AG08396 (cell line): ENCODE measurements at regions not wholly inside any gene's neighbourhood (a gene's known extent, or its start where the extent isn't known, plus 50 kb on each side); places are given as distances from the start of the nearest gene placed in this dataset.

Source experiments
- DNase-seq: peaks from one replicate; pipeline ENCODE4 v3.0.0; 2012; ENCODE audit warnings: low spot score, mixed read lengths

DNA sequence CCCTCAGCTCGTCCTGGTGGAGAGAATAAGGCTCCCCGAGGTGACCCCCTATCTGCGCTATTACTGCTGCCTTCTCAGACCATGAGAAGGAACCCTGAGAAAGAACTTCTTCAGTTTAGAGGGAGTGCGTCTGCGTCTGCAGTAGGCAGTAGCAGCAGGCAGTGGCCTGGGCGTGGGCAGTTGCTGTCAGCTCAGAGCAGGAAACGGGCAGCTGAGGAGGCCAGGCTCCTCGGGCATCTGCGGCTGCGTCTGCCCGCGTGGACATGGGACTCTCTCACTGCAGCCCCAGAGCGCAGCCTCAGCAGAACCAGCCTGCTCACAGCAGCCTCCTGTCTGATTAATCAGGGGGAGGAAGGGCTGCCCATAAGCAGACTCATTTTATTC is 49.8 kb upstream of the FCN1 start:
- DNase-seq: no peak

DNA sequence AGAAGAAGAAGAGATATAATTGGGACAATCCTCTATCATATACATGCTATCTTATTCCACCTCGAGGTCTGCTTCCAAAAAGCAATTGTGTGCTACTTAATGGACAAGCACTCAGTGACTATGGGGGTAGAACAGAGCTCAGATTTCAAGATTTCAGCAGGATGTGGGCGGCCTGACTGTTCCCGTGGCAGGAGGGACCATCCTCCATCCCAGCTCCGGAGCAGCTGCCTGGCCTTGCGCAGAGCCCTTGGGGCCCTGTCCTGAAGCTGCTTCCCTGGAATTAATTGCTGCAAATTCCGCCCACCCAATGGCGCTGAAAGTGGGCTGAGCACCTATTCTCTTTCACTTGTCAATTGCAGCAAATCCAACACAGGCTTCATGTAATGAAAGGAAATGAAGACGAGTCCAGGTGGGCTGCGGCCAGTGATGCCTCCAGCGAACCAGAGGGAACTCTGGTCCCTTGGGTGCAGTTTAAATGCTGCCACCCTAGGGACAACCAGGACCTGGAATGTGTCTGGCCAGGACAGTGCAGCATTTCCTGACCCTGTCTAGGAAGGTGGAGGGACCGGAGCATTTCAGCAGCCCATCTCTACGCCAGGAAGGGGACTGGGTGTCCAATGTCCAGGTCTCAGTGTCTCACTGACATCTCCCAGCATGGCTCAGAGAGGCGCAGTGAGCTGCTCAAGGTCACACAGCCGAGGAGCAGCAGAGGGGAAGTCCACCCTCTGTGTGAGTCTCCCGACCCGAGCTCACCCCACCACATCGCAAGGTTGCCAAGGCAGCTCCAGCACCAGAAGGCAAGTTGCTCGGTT is 50.5 kb upstream of the FCN1 start:
- no peak for DNase-seq

DNA sequence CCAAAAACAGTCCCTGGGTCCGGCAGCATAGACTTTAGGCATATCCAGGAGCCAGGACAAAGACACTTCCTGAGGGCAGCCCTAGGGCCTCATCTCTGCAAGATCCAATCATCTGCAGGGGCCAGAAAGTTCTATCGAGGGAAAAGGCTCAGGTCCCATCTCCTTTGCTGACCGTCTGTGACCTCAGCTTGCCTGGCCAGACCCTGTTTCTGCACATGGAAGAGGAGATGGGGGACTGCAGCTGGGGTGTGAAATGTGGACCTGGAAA is 51.0 kb upstream of the FCN1 start:
- no peak for DNase-seq

DNA sequence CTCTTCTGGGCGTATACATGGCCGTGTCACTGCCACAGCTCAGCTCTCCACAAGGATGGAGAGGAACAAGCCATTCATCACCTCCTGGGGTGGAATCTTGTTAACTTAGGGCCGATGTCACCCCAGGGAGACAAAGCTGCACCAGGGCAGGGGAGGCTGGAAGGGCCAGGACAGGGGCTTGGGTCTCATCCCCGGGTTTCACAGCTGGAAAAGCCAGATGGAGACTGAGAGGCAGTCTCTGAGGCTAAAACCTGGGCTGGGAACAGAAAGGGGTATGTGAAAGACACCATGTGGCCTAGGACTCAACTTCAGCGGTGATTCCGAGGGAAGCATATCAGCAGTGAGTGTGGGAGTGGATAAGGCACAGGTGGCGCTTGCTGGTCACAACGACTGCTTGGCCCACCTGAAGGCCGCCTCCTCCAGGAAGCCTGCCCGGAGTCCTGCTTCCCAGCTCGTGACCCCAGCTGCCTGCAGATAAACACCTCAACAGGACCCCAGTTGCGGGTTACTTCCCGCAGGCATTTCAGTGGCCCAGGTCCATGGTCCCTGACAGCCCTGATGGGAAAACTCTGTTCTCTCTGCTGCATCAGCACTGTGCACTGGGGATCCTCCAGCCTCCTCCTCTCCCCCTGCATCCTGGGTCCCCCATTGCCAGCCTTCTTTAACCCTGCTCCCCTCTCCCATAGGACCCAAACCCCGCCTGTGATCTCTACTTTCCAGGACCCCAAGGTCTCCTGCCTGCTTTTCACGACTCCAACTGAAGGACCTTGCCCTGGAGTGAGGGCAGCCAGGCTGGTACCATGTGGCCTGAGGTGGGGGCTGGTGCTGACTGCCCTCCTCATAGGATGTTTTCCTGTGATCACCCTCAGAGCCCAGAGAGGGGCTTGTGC is 51.7 kb upstream of the FCN1 start:
- no peak for DNase-seq

DNA sequence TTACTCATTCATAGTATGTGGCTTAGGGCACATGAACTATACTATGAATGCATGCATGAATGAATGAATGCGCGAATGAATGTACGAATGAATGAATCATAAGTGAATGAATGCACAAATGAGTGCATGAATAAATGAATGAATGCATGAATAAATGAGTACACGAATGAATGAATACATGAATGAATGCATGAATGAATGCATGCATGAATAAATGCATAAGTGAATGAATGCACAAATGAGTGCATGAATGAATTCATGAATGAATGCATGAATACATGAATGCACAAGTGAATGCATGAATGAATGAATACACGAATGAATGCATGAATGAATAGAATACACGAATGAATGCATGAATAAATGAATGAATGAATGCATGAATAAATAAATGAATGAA is 52.5 kb upstream of the FCN1 start:
- no peak for DNase-seq

DNA sequence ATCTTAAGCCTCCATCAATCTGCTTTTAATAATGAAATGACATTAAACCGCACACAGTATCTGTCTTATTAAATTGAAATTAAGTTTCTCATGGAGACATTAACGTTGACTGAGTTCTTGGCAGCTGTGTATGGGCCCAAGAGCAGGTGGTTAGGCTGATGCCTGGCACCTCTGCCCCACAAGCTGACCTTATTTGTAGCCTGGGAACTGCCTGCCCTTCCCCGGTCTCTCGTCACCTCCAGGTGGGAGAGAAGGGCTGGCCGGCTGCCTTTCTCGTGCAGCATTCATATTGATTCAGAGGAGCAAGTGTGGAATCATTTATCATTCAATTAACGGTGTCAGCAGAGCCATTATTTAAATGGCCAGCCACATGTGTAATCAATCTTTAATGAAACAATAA is 53.0 kb upstream of the FCN1 start:
- DNase-seq: no peak

DNA sequence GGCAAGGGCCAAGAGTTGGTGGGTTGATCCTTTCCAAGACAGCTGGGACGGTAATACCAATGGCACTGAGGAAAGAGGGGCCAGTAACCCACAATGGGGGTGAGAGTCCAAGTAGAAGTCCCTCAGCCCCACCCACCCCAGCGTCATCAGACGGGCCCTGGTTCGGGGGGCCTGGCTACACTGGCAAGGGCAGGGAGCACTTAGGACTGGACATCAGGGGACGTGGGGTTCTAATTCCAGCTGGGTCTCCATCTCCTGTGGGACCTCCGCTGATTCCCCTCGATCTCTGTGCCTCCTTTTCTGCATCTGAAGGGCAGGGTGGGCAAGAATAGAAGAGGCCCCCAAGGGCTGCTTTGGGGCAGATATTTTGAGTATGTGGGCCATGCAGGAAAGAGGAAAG is 53.5 kb upstream of the FCN1 start:
- DNase-seq: no peak

DNA sequence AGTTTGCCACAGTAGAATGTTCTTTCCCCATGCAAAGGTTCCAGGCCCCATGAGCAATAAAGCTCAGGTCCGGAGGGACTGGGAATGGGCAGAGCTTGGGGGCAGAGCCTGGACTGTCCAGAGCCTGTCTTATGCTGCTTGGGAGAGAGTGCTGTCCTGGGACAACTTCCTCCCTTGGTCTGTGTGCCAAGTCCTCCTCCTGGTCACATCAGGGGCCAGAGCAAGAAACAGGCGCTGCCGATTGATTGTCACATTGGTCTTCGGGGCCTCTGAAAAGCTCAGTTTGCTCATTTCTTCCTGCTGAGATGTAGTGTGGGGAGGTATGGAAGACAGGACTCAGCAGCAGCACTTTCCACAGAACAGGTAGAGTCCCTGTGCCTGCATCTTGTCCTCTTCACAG is 54.0 kb upstream of the FCN1 start:
- DNase-seq: no peak

DNA sequence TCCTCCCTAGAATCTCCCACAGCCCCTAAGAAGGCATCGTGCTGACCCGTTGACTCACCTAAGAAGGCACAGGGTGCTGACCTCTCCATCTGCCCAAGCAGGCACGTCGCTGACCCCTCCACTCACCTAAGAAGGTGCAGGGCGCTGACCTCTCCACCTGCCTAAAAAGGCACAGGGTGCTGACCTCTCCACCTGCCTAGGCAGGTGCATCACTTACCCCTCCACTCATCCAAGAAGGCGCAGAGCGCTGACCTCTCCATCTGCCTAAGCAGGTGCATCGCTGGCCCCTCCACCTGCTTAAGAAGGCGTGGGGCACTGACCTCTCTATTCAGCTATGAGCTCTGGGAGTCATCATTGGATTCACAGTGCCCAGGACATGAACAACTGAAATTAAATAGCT is 54.4 kb upstream of the FCN1 start:
- no peak for DNase-seq

DNA sequence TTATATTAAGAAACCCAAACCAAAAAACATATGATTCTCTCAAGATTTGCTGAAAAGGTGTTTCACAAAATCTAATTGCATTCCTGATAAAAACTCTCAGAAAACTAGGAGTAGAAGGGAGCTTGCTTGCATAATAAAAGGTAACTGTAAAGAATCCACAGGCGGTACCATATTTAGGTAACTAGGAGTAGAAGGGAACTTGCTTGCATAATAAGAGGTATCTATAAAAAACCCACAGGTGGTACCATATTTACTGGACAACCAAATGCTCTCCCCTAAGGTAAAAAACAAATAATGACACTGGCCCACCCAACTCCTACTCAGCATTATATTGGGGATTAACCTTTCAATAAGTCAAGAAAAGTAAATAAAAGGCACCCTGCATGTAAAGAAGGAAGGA is 57.5 kb upstream of the FCN1 start:
- no peak for DNase-seq

DNA sequence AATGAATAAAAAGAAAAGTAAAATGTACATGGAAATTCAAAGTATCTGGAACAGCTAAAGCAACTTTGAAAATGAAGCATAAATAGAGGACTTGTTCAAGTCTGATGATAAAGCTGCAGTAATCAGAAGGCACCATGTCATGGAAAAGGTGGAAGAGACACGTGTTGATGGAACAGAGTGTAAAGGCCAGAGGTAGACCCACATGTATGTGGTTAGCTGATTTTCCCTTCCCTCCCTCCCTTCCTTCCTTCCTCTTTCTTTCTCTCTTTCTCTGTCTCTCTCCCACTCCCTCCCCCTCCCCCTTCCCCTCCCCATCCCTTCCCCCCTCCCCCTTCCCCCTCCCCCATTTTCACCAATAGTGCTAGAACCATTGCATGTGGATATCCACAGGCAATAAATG is 58.7 kb upstream of the FCN1 start:
- no peak for DNase-seq

DNA sequence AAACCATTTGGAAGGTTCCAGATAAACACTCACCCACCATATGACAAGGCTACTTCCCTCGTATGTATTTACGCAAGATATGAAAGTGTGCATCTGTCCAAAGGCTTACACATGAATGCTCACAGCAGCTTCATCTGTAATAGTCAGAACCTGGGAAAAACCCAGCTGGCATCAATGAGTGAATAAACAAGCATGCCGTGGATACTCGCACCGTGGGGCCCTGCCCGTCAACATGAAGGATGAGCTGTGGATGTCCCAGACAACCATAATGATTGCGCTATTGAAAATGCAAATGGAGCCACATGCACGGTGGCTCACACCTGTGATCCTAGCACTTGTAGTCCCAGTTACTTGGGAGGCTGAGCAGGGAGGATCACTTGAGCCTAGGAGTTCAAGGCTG is 60.6 kb upstream of the FCN1 start:
- no peak for DNase-seq

DNA sequence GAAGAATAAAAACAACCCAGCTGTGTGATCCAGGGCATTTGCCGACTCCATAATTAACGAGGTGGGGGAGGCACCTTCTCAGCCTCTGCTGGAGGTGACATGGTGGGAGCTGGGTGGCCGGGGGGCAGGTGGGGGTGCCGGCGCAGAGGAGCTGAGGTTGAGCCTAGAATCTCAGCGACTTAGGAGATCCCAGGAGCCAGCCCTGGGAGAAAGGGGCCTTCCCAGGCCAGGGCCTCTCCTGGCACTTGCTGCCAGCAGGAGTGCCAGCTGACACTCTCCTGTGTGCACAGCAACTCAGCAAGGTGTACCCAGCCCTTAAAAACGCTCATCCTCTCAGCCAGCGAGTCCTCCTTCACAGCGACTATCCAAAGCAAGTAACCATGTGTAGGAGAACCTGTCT is 62.8 kb upstream of the FCN1 start:
- no peak for DNase-seq

DNA sequence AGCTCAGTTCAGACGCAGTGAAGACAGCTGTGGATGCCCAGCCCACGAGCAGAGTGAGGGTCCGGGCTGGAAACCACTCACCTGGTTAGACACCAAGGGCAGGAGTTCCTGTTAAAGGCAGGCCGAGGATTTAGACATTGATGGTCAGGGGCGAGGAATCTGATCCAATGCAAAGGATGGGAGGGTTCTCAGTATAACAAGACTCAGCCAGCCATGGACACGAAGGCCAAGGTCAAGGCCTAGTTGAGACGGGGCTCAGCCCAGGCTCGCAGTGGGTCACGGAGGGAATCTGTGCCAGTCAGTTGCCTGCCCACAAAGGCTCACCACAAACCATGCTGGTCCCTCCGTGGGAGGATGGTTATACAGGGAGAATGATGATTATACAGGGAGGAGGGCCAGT is 63.3 kb upstream of the FCN1 start:
- DNase-seq: no peak

DNA sequence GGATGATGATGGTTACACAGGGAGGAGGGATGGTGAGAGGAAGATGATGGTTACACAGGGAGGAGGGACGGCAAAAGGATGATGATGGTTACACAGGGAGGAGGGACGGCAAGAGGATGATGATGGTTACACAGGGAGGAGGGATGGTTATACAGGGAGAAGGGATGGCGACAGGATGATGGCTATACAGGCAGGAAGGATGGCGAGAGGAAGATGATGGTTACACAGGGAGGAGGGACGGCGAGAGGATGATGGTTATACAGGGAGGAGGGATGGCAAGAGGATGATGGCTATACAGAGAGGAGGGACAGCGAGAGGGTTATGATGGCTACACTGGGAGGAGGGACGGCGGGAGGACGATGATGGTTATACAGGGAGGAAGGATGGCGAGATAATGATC is 64.1 kb upstream of the FCN1 start:
- DNase-seq: no peak

DNA sequence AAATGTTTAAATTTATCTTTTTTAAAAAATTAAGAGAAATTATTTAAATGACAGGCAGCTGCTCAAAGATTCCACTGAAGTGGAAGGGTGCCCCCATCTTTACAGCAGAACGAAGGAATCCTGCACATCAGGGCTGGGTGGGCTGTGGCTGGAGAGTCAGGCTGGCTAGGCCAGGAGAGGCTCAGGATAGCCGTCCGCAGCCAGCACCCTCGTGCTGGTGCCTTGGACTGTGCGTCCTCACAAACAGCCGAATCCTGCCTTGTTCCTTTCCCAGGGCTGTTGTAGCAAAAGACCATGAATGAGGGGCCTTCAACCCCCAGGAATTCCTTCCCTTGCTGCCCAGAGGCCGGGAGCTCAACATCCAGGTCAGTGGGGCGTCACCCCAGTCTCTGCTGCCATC is 64.6 kb upstream of the FCN1 start:
- no peak for DNase-seq

DNA sequence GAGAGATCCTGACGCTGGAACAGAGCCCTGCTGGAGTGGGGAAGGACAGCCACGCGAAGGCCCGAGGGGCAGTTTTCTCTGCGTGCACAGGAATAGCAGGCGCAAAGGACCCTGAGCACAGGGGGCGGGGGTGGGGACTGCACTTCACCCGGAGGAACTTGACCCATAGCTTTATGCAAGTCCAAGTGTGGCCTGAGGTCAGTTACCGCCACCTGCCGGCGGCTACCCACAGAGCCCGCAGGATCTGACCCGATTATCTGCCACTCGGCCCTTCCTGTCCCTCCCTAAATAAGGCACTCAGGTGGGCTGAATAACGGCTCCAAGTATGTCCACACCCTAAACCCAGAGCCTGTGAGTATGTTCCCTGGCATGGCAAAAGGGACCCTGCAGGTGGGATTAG is 65.4 kb upstream of the FCN1 start:
- DNase-seq: no peak

DNA sequence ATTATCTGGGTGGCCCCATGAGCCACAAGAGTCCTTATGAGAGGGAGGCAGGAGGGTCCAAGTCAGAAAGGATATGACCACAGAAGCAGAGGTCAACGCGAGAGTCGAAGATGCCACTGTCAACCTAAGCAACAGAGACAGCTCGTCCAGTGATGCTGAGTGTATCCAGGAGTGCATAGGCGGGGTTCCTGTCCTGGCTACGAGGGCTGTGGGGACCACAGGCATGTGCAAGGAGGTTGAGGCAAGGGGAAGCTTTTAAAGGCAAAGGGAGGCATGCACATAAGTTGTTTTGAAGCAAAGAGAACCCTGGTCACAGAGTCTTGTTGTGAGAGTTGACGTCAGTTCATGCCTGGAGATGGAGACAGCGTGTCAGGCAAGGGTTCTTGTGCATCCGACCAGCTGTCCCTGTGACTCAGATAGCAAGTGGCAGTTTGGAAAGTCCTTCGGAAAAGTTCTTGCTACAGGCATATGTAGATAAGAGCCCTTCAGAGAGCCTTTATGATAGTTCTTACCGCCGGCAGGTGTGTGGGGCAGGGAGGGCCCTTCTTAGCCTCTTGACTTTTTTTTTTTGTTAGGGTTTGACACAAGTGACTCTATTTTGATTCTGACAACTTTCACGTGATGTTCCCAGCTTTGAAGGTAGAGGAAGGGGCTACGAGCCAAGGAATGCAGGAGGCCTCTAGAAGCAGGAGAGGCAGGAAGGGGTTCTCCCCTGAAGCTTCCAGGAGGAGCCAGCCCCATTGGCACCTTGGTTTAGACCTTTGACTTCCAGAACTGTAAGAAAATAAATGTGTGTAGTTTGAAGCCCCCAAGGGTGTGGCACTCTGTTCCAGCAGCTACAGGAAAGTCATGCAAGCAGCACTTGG is 66.0 kb upstream of the FCN1 start:
- no peak for DNase-seq

DNA sequence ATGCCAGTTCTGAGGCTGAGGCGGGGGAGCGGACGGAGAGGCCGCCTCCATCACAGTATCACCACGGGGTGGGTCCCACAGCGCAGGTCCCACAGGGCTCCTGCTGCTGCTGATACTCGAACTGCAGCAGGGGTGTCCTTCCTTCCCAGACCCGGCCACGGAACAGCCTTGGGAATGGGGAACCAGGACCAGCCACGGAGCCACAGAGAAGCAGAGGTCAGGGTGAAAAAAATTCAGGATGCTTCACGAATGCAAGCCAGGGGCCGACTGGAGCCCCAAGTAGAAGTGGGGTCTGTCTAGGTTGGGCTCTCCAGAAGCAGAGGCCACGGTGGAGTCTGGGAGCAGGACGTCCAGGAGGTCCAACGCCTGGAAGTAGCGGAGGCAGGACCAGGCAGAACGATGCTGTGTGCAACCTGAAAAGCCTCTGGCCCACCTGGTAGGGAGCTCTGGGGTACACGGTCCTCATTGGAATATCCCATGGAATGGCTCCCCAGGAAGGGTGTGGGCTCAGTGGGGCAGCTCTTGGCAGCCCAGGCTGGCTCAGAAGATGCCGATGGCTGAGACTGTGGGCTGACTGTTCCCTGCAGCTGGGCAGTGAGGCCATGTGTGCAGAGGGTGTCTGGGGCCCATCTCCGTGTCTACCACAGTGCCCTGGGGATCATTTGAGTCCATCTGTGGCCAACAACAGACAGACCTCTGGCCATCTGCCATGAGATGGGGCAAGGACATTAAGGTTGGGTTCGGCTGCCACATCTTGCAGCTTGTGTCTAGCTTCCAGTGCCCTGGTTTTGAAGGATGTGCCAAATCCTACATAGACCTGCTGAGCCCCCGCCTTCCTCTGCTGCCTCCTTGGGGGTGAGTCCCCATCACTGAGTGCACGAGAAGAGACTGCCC is 66.9 kb upstream of the FCN1 start:
- DNase-seq: no peak

DNA sequence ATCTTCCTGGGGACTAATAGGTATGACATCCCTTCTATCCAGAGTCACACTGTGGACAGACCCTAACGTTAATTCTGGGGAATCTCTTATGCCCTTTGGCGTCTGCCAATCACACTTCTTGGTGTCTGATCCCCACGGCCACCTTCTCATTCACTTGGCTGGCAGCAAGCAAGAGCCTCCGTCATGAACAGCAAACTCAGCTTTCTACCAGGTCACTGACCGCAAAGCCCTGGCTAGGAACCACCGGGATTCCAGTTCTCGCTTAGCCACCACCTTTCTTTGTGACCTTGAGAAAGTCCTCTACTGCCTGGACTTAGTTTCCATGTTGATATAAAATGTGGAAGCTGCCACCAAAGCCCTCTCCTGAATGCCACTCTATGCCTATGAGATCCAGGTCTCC is 67.7 kb upstream of the FCN1 start:
- no peak for DNase-seq

DNA sequence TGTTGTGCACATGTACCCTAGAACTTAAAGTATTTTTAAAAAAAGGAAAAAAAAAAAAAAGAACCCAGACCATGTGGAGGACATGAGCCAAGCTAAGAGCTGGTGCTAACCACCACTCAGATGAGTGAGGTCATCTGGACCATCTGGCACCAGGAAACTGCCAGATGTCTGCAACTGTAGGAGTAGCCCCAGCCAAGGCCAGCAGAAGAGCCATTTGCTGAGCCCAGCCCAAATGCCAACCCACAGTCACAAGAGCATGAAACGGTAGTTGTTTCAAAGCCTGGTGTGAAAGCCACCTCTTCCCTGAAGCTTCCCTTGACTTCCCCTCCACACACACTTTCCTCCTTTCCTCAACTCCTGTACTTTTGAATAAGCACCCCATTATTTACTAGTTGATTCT is 69.2 kb upstream of the FCN1 start:
- DNase-seq: no peak

DNA sequence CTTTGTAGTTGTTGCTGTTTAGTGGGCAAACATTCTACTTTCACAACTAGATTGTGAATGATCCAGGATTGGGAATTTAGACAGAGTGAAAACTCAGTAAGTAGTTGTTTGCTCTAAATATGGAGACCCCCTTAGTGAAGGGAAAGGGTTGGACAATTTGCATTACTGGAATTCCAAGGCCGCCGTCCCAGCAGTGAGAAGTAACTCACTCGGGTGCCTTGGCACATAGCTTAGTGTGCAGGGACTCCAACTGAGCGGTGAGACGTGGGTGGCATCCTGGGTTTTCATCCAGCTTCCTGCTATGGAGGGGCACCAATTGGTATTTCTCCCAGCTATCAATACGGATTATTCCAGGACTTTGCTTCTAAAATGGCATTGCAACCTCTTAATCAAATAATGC is 69.7 kb upstream of the FCN1 start:
- no peak for DNase-seq
